ENCODE measurements at regions not wholly inside any gene's neighbourhood (a gene's known extent, or its start where the extent isn't known, plus 50 kb on each side); places are given as distances from the start of the nearest gene placed in this dataset.

DNA sequence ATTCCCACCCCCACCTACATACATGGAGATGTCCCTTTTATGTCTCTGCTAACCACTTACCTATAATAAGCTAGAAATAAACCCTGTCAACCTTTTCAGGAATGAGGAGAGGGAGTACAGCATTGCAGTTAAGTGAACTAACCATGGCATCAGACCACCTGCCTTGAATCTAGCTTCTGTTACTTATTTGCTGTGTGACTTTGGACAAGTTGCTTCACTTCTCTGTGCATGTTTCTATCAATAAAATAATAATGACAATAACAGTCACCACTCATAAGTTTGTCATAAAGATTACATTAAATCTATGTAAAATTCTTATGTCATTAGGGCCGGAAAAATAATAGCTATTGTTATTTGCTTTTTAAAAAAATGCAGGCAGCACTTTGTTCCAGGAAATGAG, 881.1 kb upstream of the AUTS2 start:
- TF ChIP-seq CTCF (IDR thresholded peaks at IDR 0.05; ENCODE audit: low read depth, low read length, missing input control): no peak
- TF ChIP-seq SP1 (IDR thresholded peaks at IDR 0.05): no peak
- TF ChIP-seq, protein P1, sequence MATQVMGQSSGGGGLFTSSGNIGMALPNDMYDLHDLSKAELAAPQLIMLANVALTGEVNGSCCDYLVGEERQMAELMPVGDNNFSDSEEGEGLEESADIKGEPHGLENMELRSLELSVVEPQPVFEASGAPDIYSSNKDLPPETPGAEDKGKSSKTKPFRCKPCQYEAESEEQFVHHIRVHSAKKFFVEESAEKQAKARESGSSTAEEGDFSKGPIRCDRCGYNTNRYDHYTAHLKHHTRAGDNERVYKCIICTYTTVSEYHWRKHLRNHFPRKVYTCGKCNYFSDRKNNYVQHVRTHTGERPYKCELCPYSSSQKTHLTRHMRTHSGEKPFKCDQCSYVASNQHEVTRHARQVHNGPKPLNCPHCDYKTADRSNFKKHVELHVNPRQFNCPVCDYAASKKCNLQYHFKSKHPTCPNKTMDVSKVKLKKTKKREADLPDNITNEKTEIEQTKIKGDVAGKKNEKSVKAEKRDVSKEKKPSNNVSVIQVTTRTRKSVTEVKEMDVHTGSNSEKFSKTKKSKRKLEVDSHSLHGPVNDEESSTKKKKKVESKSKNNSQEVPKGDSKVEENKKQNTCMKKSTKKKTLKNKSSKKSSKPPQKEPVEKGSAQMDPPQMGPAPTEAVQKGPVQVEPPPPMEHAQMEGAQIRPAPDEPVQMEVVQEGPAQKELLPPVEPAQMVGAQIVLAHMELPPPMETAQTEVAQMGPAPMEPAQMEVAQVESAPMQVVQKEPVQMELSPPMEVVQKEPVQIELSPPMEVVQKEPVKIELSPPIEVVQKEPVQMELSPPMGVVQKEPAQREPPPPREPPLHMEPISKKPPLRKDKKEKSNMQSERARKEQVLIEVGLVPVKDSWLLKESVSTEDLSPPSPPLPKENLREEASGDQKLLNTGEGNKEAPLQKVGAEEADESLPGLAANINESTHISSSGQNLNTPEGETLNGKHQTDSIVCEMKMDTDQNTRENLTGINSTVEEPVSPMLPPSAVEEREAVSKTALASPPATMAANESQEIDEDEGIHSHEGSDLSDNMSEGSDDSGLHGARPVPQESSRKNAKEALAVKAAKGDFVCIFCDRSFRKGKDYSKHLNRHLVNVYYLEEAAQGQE (IDR thresholded peaks at IDR 0.05): no peak
- no peak for TF ChIP-seq YY1 (IDR thresholded peaks at IDR 0.05)
- TF ChIP-seq TAF1 (conservative IDR thresholded peaks at IDR 0.05): no peak
- TF ChIP-seq RAD21 (IDR thresholded peaks at IDR 0.05): no peak
- no peak for TF ChIP-seq EGR1 (IDR thresholded peaks at IDR 0.05; ENCODE audit: low read depth in 2 of 2)
- no peak for TF ChIP-seq ZBTB33 (IDR thresholded peaks at IDR 0.05)
- no peak for TF ChIP-seq JUND (IDR thresholded peaks at IDR 0.05)
- TF ChIP-seq, protein P2, sequence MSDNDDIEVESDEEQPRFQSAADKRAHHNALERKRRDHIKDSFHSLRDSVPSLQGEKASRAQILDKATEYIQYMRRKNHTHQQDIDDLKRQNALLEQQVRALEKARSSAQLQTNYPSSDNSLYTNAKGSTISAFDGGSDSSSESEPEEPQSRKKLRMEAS (IDR thresholded peaks at IDR 0.05): no peak
